Transverse colon (tissue), 3 donors: ENCODE measurements at regions not wholly inside any gene's neighbourhood (a gene's known extent, or its start where the extent isn't known, plus 50 kb on each side); places are given as distances from the start of the nearest gene placed in this dataset.

Experiments
- EP300 ChIP-seq: sonication (generic); formaldehyde crosslinking; IDR thresholded peaks from one replicate; pipeline ENCODE4 v1.6.1; 2017; ENCODE audit warnings: antibody characterized with exemption, low read depth
- POLR2A ChIP-seq: fragments of 450-650 bp; IDR thresholded peaks from one replicate; pipeline ENCODE4 v1.6.1; 2016; ENCODE audit warnings: antibody characterized with exemption, mild to moderate bottlenecking, moderate library complexity
- TF ChIP-seq, protein P1 (sequence below), 5 experiments: fragments of 200-600 bp in 3 of 5; fragments of 450-650 bp in 2 of 5; sonication (generic) in 3 of 5; IDR thresholded peaks; 1 replicate in 2 of 5; 2 replicates in 3 of 5; pipeline ENCODE4 v1.5.1; 2016 to 2017; ENCODE audit warnings: antibody characterized with exemption in 5 of 5, inconsistent platforms in 3 of 5, mild to moderate bottlenecking in 2 of 5, moderate library complexity in 1 of 5

DNA sequence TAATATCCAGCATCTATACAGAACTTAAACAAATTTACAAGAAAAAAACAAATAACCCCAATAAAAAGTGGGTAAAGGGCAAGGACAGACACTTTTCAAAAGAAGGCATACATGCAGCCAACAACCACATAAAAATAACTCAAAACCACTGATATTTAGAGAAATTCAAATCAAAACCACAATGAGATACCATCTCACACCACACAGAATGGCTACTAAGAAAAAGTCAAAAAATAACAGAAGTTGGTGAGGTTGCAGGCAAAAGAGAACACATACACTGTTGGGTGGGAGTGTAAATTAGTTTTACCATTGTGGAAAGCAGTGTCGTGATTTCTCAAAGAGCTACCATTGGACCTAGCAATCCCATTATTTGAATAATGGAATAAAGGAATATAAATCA lies 1973.9 kb upstream of the LRRTM1 start:
- TF ChIP-seq POLR2A (no peak), EP300 (no peak)
- TF ChIP-seq, protein P1, sequence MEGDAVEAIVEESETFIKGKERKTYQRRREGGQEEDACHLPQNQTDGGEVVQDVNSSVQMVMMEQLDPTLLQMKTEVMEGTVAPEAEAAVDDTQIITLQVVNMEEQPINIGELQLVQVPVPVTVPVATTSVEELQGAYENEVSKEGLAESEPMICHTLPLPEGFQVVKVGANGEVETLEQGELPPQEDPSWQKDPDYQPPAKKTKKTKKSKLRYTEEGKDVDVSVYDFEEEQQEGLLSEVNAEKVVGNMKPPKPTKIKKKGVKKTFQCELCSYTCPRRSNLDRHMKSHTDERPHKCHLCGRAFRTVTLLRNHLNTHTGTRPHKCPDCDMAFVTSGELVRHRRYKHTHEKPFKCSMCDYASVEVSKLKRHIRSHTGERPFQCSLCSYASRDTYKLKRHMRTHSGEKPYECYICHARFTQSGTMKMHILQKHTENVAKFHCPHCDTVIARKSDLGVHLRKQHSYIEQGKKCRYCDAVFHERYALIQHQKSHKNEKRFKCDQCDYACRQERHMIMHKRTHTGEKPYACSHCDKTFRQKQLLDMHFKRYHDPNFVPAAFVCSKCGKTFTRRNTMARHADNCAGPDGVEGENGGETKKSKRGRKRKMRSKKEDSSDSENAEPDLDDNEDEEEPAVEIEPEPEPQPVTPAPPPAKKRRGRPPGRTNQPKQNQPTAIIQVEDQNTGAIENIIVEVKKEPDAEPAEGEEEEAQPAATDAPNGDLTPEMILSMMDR (IDR thresholded peaks at IDR 0.05), result no peak
